HepG2 (cell line): ENCODE measurements at regions not wholly inside any gene's neighbourhood (a gene's known extent, or its start where the extent isn't known, plus 50 kb on each side); places are given as distances from the start of the nearest gene placed in this dataset.
"Not testable (repeated sequence)": the region's sequence is repeated elsewhere in the genome, so short reads cannot be mapped to it uniquely, and the experiment has no call there.

Experiments used
- ATAC-seq: fragments of 200-7000 bp; cut with Tn5 transposase; 3 replicates; pipeline ENCODE4 v1.9.1; 2020; ENCODE audit warnings: mild to moderate bottlenecking, moderate library complexity
- BruUV-seq: library from RNA; stranded (reverse); fragments of 400-500 nt; replicated peaks from 2 replicates; lab custom pipeline; 2021; lab: Mats Ljungman, UMichigan
- CTCF ChIA-PET: fragments of 300-600 bp; formaldehyde crosslinking; extraction: SDS; loops from one replicate; lab custom pipeline; 2021; ENCODE audit warnings: low total read pairs, inconsistent platforms, low intra/inter-chr PET ratio; lab: Yijun Ruan, JAX
- POLR2A ChIA-PET: fragments of 350-600 bp; sonication (Branson Sonifier 250); formaldehyde crosslinking; loops from one replicate; lab custom pipeline; 2020; ENCODE audit warnings: antibody characterized with exemption, inconsistent platforms; lab: Yijun Ruan, JAX
- DNase-seq: peaks from one replicate; pipeline ENCODE4 v3.0.0-alpha.2; 2015; ENCODE audit warnings: low spot score
- FAIRE-seq: peaks from 3 replicates; lab custom pipeline; 2011; peaks lifted over from hg19 to GRCh38; lab: Jason Lieb, UNC
- H2AFZ ChIP-seq: one replicate; pipeline ENCODE4 v1.6.1; 2011; ENCODE audit warnings: low read length, inconsistent platforms
- H3K27ac ChIP-seq: fragments of 300-600 bp; 3 replicates; pipeline ENCODE4 v1.8.0; 2011; ENCODE audit warnings: mixed run types, mild to moderate bottlenecking, mixed read lengths, low read length, inconsistent platforms; ENCODE audit not compliant: insufficient read depth; ENCODE audit errors: extremely low read length
- H3K27me3 ChIP-seq, 2 experiments: fragments of 200-600 bp in 1 of 2; 2 replicates in 1 of 2; 3 replicates in 1 of 2; pipeline versions ENCODE4 v1.6.0 to v1.8.0; 2011; ENCODE audit warnings: low read length in 2 of 2, mild to moderate bottlenecking in 2 of 2, moderate library complexity in 2 of 2, inconsistent platforms in 1 of 2; ENCODE audit not compliant: insufficient read depth in 2 of 2, control insufficient read depth in 1 of 2
- H3K36me3 ChIP-seq, 2 experiments: fragments of 200-600 bp in 1 of 2; replicated peaks in 1 of 2; 2 replicates in 1 of 2; 3 replicates in 1 of 2; pipeline versions ENCODE4 v1.5.1 to v1.8.0; 2011; ENCODE audit warnings: low read length in 2 of 2, inconsistent platforms in 1 of 2; ENCODE audit not compliant: insufficient read depth in 2 of 2, control insufficient read depth in 1 of 2
- H3K4me1 ChIP-seq: 2 replicates; pipeline ENCODE4 v1.5.1; 2012; ENCODE audit warnings: low read length, inconsistent platforms; ENCODE audit not compliant: insufficient read depth
- H3K4me2 ChIP-seq: 2 replicates; pipeline ENCODE4 v1.6.0; 2011; ENCODE audit warnings: low read depth, low read length, inconsistent platforms
- H3K4me3 ChIP-seq, 3 experiments: fragments of 200-600 bp in 1 of 3; sonication (generic), shearing (Covaris generic) in 1 of 3; replicated peaks in 1 of 3; 2 replicates each; pipeline ENCODE4 v1.5.1; 2011 to 2016; ENCODE audit warnings: low read length in 3 of 3, inconsistent platforms in 2 of 3, low read depth in 2 of 3, mild to moderate bottlenecking in 2 of 3, control low read depth in 1 of 3, mixed read lengths in 1 of 3; ENCODE audit not compliant: insufficient read depth in 1 of 3
- H3K79me2 ChIP-seq: one replicate; pipeline ENCODE4 v1.6.1; 2011; ENCODE audit warnings: low read length, inconsistent platforms; ENCODE audit not compliant: insufficient read depth
- H3K9ac ChIP-seq: 2 replicates; pipeline ENCODE4 v1.6.0; 2011; ENCODE audit warnings: mild to moderate bottlenecking, low read depth, low read length, inconsistent platforms; ENCODE audit not compliant: insufficient read depth
- H3K9me3 ChIP-seq: 2 replicates; pipeline ENCODE4 v1.5.1; 2012; ENCODE audit warnings: mild to moderate bottlenecking, low read length
- H4K20me1 ChIP-seq: 2 replicates; pipeline ENCODE4 v1.6.0; 2011; ENCODE audit warnings: inconsistent platforms, mild to moderate bottlenecking, low read length, moderate library complexity; ENCODE audit not compliant: insufficient read depth
- RARA ChIP-seq: IDR thresholded peaks from 2 replicates; pipeline ENCODE4 v1.6.1; 2016; ENCODE audit warnings: missing genetic modification reagents, missing compliant biosample characterization
- ZNF160 ChIP-seq: sonication (generic); formaldehyde crosslinking; IDR thresholded peaks from 2 replicates; pipeline ENCODE4 v1.8.0; 2022; ENCODE audit warnings: mild to moderate bottlenecking, inconsistent platforms, missing genetic modification reagents
- WGBS: methylation state at CpG from one replicate; pipeline ENCODE4 v1.1.6; 2017; ENCODE audit warnings: low lambda C conversion rate; 5-methylcytosine and 5-hydroxymethylcytosine counted together
- in situ Hi-C: cut with HindIII; loops from 2 replicates; pipeline ENCODE4 v1.10.0; 2017; ENCODE audit warnings: low pct_unique_long_range_greater_than_20kb; ENCODE audit not compliant: extremely low pct_ligation_motif_present
- intact Hi-C: fragments of 100-400 bp; cut with micrococcal nuclease; formaldehyde crosslinking; loops from one replicate; pipeline ENCODE4 v1.10.0; 2022; ENCODE audit not compliant: unreplicated experiment

- H3K4me2 ChIP-seq, H3K27ac ChIP-seq, H3K36me3 ChIP-seq, ATAC-seq, H2AFZ ChIP-seq, H3K79me2 ChIP-seq, BruUV-seq, intact Hi-C loops, H3K4me1 ChIP-seq, H3K9ac ChIP-seq, DNase-seq, H3K9me3 ChIP-seq, in situ Hi-C loops, H4K20me1 ChIP-seq, CTCF ChIA-PET, H3K27me3 ChIP-seq, FAIRE-seq, H3K4me3 ChIP-seq, POLR2A ChIA-PET: not testable (repeated sequence)
- WGBS: 12% methylated on average over 9 of the region's 10 CpGs
These were observed 97.4 kb downstream of the TBR1 start for GRCh38 chr2:161513295-161514032.

GRCh38 chr2:161522796-161523195, 101.4 kb upstream of the SLC4A10 start:
- Histone ChIP-seq H3K4me1 (no peaks in the 10 kb centered on the region), H3K27ac (no peak overlapping the region), H2AFZ (no peak overlapping the region), H3K36me3 (no peaks in the 10 kb centered on the region), H3K4me3 (no peak overlapping the region), H3K79me2 (no peaks in the 10 kb centered on the region), H3K27me3 (no peaks in the 10 kb centered on the region; a peak in 1 of 5 replicates), H3K9me3 (peaks cover 8% of the 10 kb centered on the region; the same call in 1 of the 2 replicates), H3K4me2 (no peak overlapping the region), H4K20me1 (no peaks in the 10 kb centered on the region), H3K9ac (no peak overlapping the region)
- TF ChIP-seq ZNF160: peak; percentile 97
- TF ChIP-seq RARA (CRISPR knock-in tag): no peak
- BruUV-seq: no TSS peak
- intact Hi-C loops (no loop called here), in situ Hi-C loops (no loop called here)
- ATAC-seq (no peak), FAIRE-seq (no peak), DNase-seq (no peak)
- POLR2A ChIA-PET: no interaction called here
- CTCF ChIA-PET: no interaction called here
